ENCODE measurements at regions not wholly inside any gene's neighbourhood (a gene's known extent, or its start where the extent isn't known, plus 50 kb on each side); places are given as distances from the start of the nearest gene placed in this dataset.

GRCh38 chr20:57831993-57832585 is 122.3 kb upstream of the PMEPA1 start:
- Histone ChIP-seq H3K23me2 (ENCODE audit: low read depth, low read length) (no peaks in the 10 kb centered on the region), H3K4me3 (ENCODE audit: extremely low read depth in 1 of 4, insufficient read depth in 2 of 4, low read depth in 3 of 4, low read length in 4 of 4) (no peak overlapping the region), H2AFZ (ENCODE audit: low read length) (no peak overlapping the region), H3K27ac (ENCODE audit: low read depth, low read length) (no peak overlapping the region), H4K5ac (ENCODE audit: insufficient read length, low read depth, low read length) (no peak overlapping the region), H3K23ac (ENCODE audit: insufficient read length) (no peak overlapping the region), H3K14ac (ENCODE audit: insufficient read length) (no peak overlapping the region), H3K36me3 (ENCODE audit: control insufficient read depth in 2 of 4, insufficient read depth in 4 of 4, low read length in 3 of 4) (no peaks in the 10 kb centered on the region), H3K4ac (replicated peaks; ENCODE audit: insufficient read length, low read depth, low read length) (no peak overlapping the region), H2BK5ac (ENCODE audit: low read depth, low read length) (no peak overlapping the region), H3K27me3 (replicated peaks in 1 of 4; ENCODE audit: control insufficient read depth in 3 of 4, extremely low read depth in 1 of 4, insufficient read depth in 3 of 4, low read length in 3 of 4) (peaks cover 0 to 4% (median 3%) of the 10 kb centered on the region in 4 experiments; a peak in 4 of 7 replicates), H4K20me1 (replicated peaks in 1 of 2; ENCODE audit: control insufficient read depth in 1 of 2, insufficient read depth in 2 of 2, low read length in 2 of 2) (no peaks in the 10 kb centered on the region), H2AK5ac (ENCODE audit: low read depth, low read length) (no peak overlapping the region), H4K8ac (ENCODE audit: extremely low read depth, insufficient read depth, low read length) (no peak overlapping the region; the same call in 1 of the 2 replicates), H3K4me2 (ENCODE audit: insufficient read depth in 1 of 2, low read depth in 2 of 2, low read length in 2 of 2) (no peak overlapping the region), H2BK20ac (ENCODE audit: low read length) (no peak overlapping the region), H3K18ac (ENCODE audit: extremely low read depth, low read length) (no peak overlapping the region), H3K9ac (replicated peaks in 1 of 4; ENCODE audit: extremely low read depth in 1 of 4, low read depth in 3 of 4, low read length in 3 of 4) (no peak overlapping the region), H4K91ac (replicated peaks; ENCODE audit: insufficient read length, low read length) (no peak overlapping the region), H3K79me2 (ENCODE audit: control insufficient read depth in 1 of 2, insufficient read depth in 2 of 2, low read length in 2 of 2) (no peaks in the 10 kb centered on the region), H2BK12ac (ENCODE audit: low read depth, low read length) (no peak overlapping the region), H2BK120ac (replicated peaks; ENCODE audit: low read depth, low read length) (no peak overlapping the region), H3K79me1 (ENCODE audit: low read depth, low read length) (no peaks in the 10 kb centered on the region), H3K4me1 (replicated peaks in 1 of 4; ENCODE audit: control insufficient read depth in 3 of 4, insufficient read depth in 4 of 4, low read length in 3 of 4) (peaks cover 0 to 11% (median 3%) of the 10 kb centered on the region in 4 experiments; a peak in 6 of 7 replicates), H2BK15ac (ENCODE audit: low read length) (no peak overlapping the region), H3K9me3 (ENCODE audit: insufficient read depth in 2 of 2, low read depth in 1 of 2, low read length in 1 of 2) (no peaks in the 10 kb centered on the region), H3K56ac (replicated peaks; ENCODE audit: insufficient read length, low read depth, low read length) (no peak overlapping the region)
- DNase-seq (ENCODE audit: low read depth in 1 of 2, low spot score in 2 of 2) (no peak), FAIRE-seq (no peak)
- no peak for TF ChIP-seq ASH2L (IDR thresholded peaks at IDR 0.05; ENCODE audit: low read length)
- TF ChIP-seq EP300 (IDR thresholded peaks at IDR 0.05; ENCODE audit: borderline replicate concordance in 1 of 2, low read depth in 2 of 2, low read length in 2 of 2), result no peak
- TF ChIP-seq CEBPB (IDR thresholded peaks at IDR 0.05; ENCODE audit: low read depth, low read length), result no peak
- 95% methylated on average over 7 of the region's 8 CpGs; no CpG with 5 or more reads in 1 of the 2 experiments for WGBS, 2 experiments (ENCODE audit: extremely low coverage in 1 of 2, insufficient coverage in 1 of 2, insufficient read length in 1 of 2, insufficient replicate concordance in 2 of 2, low coverage in 1 of 2, low lambda C conversion rate in 2 of 2, missing lambda C conversion rate in 1 of 2)
- ChIA-PET POLR2A (ENCODE audit: partially characterized antibody) (no interaction called here), CTCF (ENCODE audit: partially characterized antibody) (interaction anchor here (1.6 kb wide), 1 partner anchor 9 kb away, joined by 3 read pairs; no protein-coding TSS in a partner anchor)

All from H1 (cell line).